ENCODE measurements at regions not wholly inside any gene's neighbourhood (a gene's known extent, or its start where the extent isn't known, plus 50 kb on each side); places are given as distances from the start of the nearest gene placed in this dataset.
"Not testable (repeated sequence)": the region's sequence is repeated elsewhere in the genome, so short reads cannot be mapped to it uniquely, and the experiment has no call there.

GRCh38 chr12:114829833-114830232 is 145.9 kb upstream of the TBX3 start:
- ATAC-seq (ENCODE audit: low FRiP score): no peak
- no peak for DNase-seq (ENCODE audit: low spot score)
- no peak for TF ChIP-seq CTCF (IDR thresholded peaks at IDR 0.05)

- not testable (repeated sequence) for ATAC-seq (ENCODE audit: low FRiP score); DNase-seq (ENCODE audit: low spot score)
Observed at GRCh38 chr12:114829244-114829643, 145.3 kb upstream of the TBX3 start.

GRCh38 chr12:114827461-114827860 is 143.5 kb upstream of the TBX3 start:
- TF ChIP-seq CTCF (IDR thresholded peaks at IDR 0.05): no peak
- no peak for ATAC-seq (ENCODE audit: low FRiP score)
- DNase-seq (ENCODE audit: low spot score): no peak

- TF ChIP-seq CTCF (IDR thresholded peaks at IDR 0.05): no peak
- DNase-seq (ENCODE audit: low spot score) (no peak), ATAC-seq (ENCODE audit: low FRiP score) (no peak)
Observed at GRCh38 chr12:114826244-114826643, 142.3 kb upstream of the TBX3 start.

- no peak for TF ChIP-seq CTCF (IDR thresholded peaks at IDR 0.05)
- ATAC-seq (ENCODE audit: low FRiP score): no peak
- no peak for DNase-seq (ENCODE audit: low spot score)
Observed at GRCh38 chr12:114823724-114824123, 139.7 kb upstream of the TBX3 start.

- DNase-seq (ENCODE audit: low spot score): no peak
- no peak for TF ChIP-seq CTCF (IDR thresholded peaks at IDR 0.05)
- no peak for ATAC-seq (ENCODE audit: low FRiP score)
Observed at GRCh38 chr12:114821570-114821969, 137.6 kb upstream of the TBX3 start.

GRCh38 chr12:114820796-114821195 is 136.8 kb upstream of the TBX3 start:
- no peak for TF ChIP-seq CTCF (IDR thresholded peaks at IDR 0.05)
- ATAC-seq (ENCODE audit: low FRiP score) (no peak), DNase-seq (ENCODE audit: low spot score) (no peak)

Measured in omental fat pad (tissue), 3 donors.